CD14-positive monocyte (primary cell): ENCODE measurements at regions not wholly inside any gene's neighbourhood (a gene's known extent, or its start where the extent isn't known, plus 50 kb on each side); places are given as distances from the start of the nearest gene placed in this dataset.
"Not testable (repeated sequence)": the region's sequence is repeated elsewhere in the genome, so short reads cannot be mapped to it uniquely, and the experiment has no call there.

Source experiments
- DNase-seq, 3 donors: peaks; one replicate each; pipeline ENCODE4 v3.0.0-alpha.2; 2011 to 2022
- H2AFZ ChIP-seq: 2 replicates; pipeline ENCODE4 v1.6.0; 2012; ENCODE audit warnings: mild to moderate bottlenecking, low read depth, low read length, inconsistent platforms; ENCODE audit not compliant: insufficient read depth, poor library complexity, severe bottlenecking
- H3K27ac ChIP-seq, 2 donors: 1 replicate in 1 of 2; 2 replicates in 1 of 2; pipeline ENCODE4 v1.5.1; 2012 to 2013; ENCODE audit warnings: low read length in 2 of 2, control low read depth in 1 of 2, inconsistent platforms in 1 of 2, low read depth in 1 of 2, mild to moderate bottlenecking in 1 of 2
- H3K27me3 ChIP-seq, 2 donors: one replicate each; pipeline versions ENCODE4 v1.6.0 to v1.6.1; 2011 to 2013; ENCODE audit warnings: low read length in 2 of 2; ENCODE audit not compliant: control insufficient read depth in 2 of 2, insufficient read depth in 2 of 2
- H3K36me3 ChIP-seq, 2 donors: replicated peaks in 1 of 2; 1 replicate in 1 of 2; 2 replicates in 1 of 2; pipeline versions ENCODE4 v1.5.1 to v1.6.1; 2012 to 2013; ENCODE audit warnings: low read length in 2 of 2, control low read depth in 1 of 2, inconsistent platforms in 1 of 2, mild to moderate bottlenecking in 1 of 2; ENCODE audit not compliant: insufficient read depth in 2 of 2, control insufficient read depth in 1 of 2
- H3K4me1 ChIP-seq, 2 donors: 1 replicate in 1 of 2; 2 replicates in 1 of 2; pipeline versions ENCODE4 v1.5.1 to v1.6.1; 2012 to 2013; ENCODE audit warnings: low read length in 2 of 2, control low read depth in 1 of 2, inconsistent platforms in 1 of 2, mild to moderate bottlenecking in 1 of 2, moderate library complexity in 1 of 2; ENCODE audit not compliant: insufficient read depth in 2 of 2, control insufficient read depth in 1 of 2
- H3K4me2 ChIP-seq: replicated peaks from 2 replicates; pipeline ENCODE3; 2012; ENCODE audit warnings: low read length, moderate library complexity, mild to moderate bottlenecking; ENCODE audit not compliant: poor library complexity, severe bottlenecking; ENCODE audit errors: extremely low read depth
- H3K4me3 ChIP-seq, 3 experiments: fragments of 200-600 bp in 1 of 3; sonication (generic) in 1 of 3; replicated peaks in 1 of 3; 1 replicate in 2 of 3; 2 replicates in 1 of 3; pipeline ENCODE4 v1.5.1; 2011 to 2013; ENCODE audit warnings: low read length in 3 of 3, mild to moderate bottlenecking in 3 of 3, control low read depth in 2 of 3, low read depth in 2 of 3, inconsistent platforms in 1 of 3, moderate library complexity in 1 of 3
- H3K79me2 ChIP-seq: 2 replicates; pipeline ENCODE4 v1.6.0; 2012; ENCODE audit warnings: mild to moderate bottlenecking, control low read depth, inconsistent platforms, low read length, moderate library complexity; ENCODE audit not compliant: insufficient read depth
- H3K9ac ChIP-seq: 2 replicates; pipeline ENCODE4 v1.6.0; 2017; ENCODE audit warnings: low read length, mild to moderate bottlenecking; ENCODE audit not compliant: insufficient read depth, poor library complexity, severe bottlenecking
- H3K9me3 ChIP-seq, 2 donors: replicated peaks in 1 of 2; 1 replicate in 1 of 2; 2 replicates in 1 of 2; pipeline versions ENCODE4 v1.5.1 to v1.6.1; 2012 to 2013; ENCODE audit warnings: low read length in 2 of 2, control low read depth in 1 of 2; ENCODE audit not compliant: control insufficient read depth in 1 of 2, insufficient read depth in 1 of 2
- H4K20me1 ChIP-seq: 2 replicates; pipeline ENCODE4 v1.6.0; 2012; ENCODE audit warnings: mild to moderate bottlenecking, low read length, control low read depth, moderate library complexity; ENCODE audit not compliant: insufficient read depth
- H3K27ac Mint-ChIP-seq, 7 donors: one replicate each; pipeline ENCODE4 v1.8.0; 2020; ENCODE audit warnings: mild to moderate bottlenecking in 7 of 7, mixed read lengths in 7 of 7, moderate library complexity in 6 of 7, inconsistent platforms in 2 of 7
- H3K27me3 Mint-ChIP-seq, 3 donors: one replicate each; pipeline ENCODE4 v1.8.0; 2021 to 2022; ENCODE audit warnings: low read depth in 3 of 3, mild to moderate bottlenecking in 3 of 3, mixed read lengths in 3 of 3, moderate library complexity in 3 of 3, inconsistent platforms in 1 of 3
- H3K36me3 Mint-ChIP-seq, 2 donors: one replicate each; pipeline ENCODE4 v1.8.0; 2020; ENCODE audit warnings: mixed read lengths in 2 of 2, inconsistent platforms in 1 of 2, mild to moderate bottlenecking in 1 of 2
- H3K4me1 Mint-ChIP-seq: one replicate; pipeline ENCODE4 v1.8.0; 2020; ENCODE audit warnings: mild to moderate bottlenecking, mixed read lengths
- H3K4me3 Mint-ChIP-seq, 2 donors: one replicate each; pipeline ENCODE4 v1.8.0; 2020; ENCODE audit warnings: mild to moderate bottlenecking in 2 of 2, mixed read lengths in 2 of 2, moderate library complexity in 1 of 2
- H3K9me3 Mint-ChIP-seq, 7 donors: one replicate each; pipeline ENCODE4 v1.8.0; 2020 to 2022; ENCODE audit warnings: mixed read lengths in 7 of 7, mild to moderate bottlenecking in 6 of 7, moderate library complexity in 6 of 7, inconsistent platforms in 2 of 7
- WGBS: methylation state at CpG from one replicate; pipeline ENCODE4 v1.1.5; 2013; ENCODE audit warnings: missing lambda C conversion rate; ENCODE audit not compliant: insufficient coverage; 5-methylcytosine and 5-hydroxymethylcytosine counted together
- intact Hi-C, 2 donors: fragments of 100-400 bp; cut with micrococcal nuclease; formaldehyde crosslinking; loops; one replicate each; pipeline versions ENCODE4 v1.15.0 to v1.15.1; 2023

- H2AFZ ChIP-seq, H3K36me3 ChIP-seq, H3K79me2 ChIP-seq, H3K36me3 Mint-ChIP-seq, H3K9me3 ChIP-seq, H4K20me1 ChIP-seq, H3K4me3 ChIP-seq, H3K4me3 Mint-ChIP-seq, H3K27me3 ChIP-seq, H3K27me3 Mint-ChIP-seq, H3K9me3 Mint-ChIP-seq, intact Hi-C loops, H3K27ac Mint-ChIP-seq, H3K4me2 ChIP-seq, H3K4me1 Mint-ChIP-seq, H3K9ac ChIP-seq, DNase-seq, H3K4me1 ChIP-seq, H3K27ac ChIP-seq: not testable (repeated sequence)
- WGBS: 62% methylated on average over 1 of the region's 3 CpGs
Measured at GRCh38 chr9:138179671-138180070, 302.1 kb downstream of the CACNA1B start.

- H3K27ac ChIP-seq, H3K79me2 ChIP-seq, H3K36me3 ChIP-seq, H3K9ac ChIP-seq, H2AFZ ChIP-seq, H4K20me1 ChIP-seq, H3K36me3 Mint-ChIP-seq, H3K27me3 ChIP-seq, H3K9me3 Mint-ChIP-seq, H3K4me3 Mint-ChIP-seq, H3K4me1 ChIP-seq, H3K4me3 ChIP-seq, H3K4me2 ChIP-seq, intact Hi-C loops, H3K27ac Mint-ChIP-seq, H3K9me3 ChIP-seq, DNase-seq, H3K4me1 Mint-ChIP-seq: not testable (repeated sequence)
- no CpG with 5 or more reads among the region's 1 CpG for WGBS
- H3K27me3 Mint-ChIP-seq: peaks cover 10 to 13% (median 11%) of the 10 kb centered on the region in 3 donors
Measured at GRCh38 chr9:138181963-138182362, 304.4 kb downstream of the CACNA1B start.

- H3K9me3 ChIP-seq, H3K27me3 Mint-ChIP-seq, H3K4me2 ChIP-seq, H3K4me3 Mint-ChIP-seq, intact Hi-C loops, H2AFZ ChIP-seq, H3K36me3 ChIP-seq, H3K9me3 Mint-ChIP-seq, H3K27me3 ChIP-seq, H3K9ac ChIP-seq, H3K27ac ChIP-seq, H3K4me1 ChIP-seq, DNase-seq, H4K20me1 ChIP-seq, H3K4me3 ChIP-seq, H3K4me1 Mint-ChIP-seq, H3K79me2 ChIP-seq, H3K36me3 Mint-ChIP-seq, H3K27ac Mint-ChIP-seq: not testable (repeated sequence)
- 100% methylated on average over 2 of the region's 9 CpGs for WGBS
Measured at GRCh38 chr9:138197156-138197555, 319.6 kb downstream of the CACNA1B start.

- DNase-seq, H3K4me1 Mint-ChIP-seq, H3K4me3 Mint-ChIP-seq, H3K27ac Mint-ChIP-seq, H3K9me3 ChIP-seq, H3K4me2 ChIP-seq, H3K79me2 ChIP-seq, H3K9ac ChIP-seq, H3K4me1 ChIP-seq, H3K27me3 ChIP-seq, H4K20me1 ChIP-seq, H3K9me3 Mint-ChIP-seq, H3K36me3 Mint-ChIP-seq, intact Hi-C loops, H2AFZ ChIP-seq, H3K4me3 ChIP-seq, H3K36me3 ChIP-seq, H3K27ac ChIP-seq, H3K27me3 Mint-ChIP-seq: not testable (repeated sequence)
- WGBS: no CpG with 5 or more reads among the region's 1 CpG
Measured at GRCh38 chr9:138198963-138199362, 321.4 kb downstream of the CACNA1B start.
